HG03575 (cell line): ENCODE measurements at regions not wholly inside any gene's neighbourhood (a gene's known extent, or its start where the extent isn't known, plus 50 kb on each side); places are given as distances from the start of the nearest gene placed in this dataset.
"Not testable (repeated sequence)": the region's sequence is repeated elsewhere in the genome, so short reads cannot be mapped to it uniquely, and the experiment has no call there.

Experiments used
- ATAC-seq: cut with Tn5 transposase; IDR thresholded peaks from one replicate; pipeline ENCODE4 v1.9.1; 2021; ENCODE audit not compliant: unreplicated experiment, insufficient number of reproducible peaks, low FRiP score; ENCODE audit errors: extremely low read depth

DNA sequence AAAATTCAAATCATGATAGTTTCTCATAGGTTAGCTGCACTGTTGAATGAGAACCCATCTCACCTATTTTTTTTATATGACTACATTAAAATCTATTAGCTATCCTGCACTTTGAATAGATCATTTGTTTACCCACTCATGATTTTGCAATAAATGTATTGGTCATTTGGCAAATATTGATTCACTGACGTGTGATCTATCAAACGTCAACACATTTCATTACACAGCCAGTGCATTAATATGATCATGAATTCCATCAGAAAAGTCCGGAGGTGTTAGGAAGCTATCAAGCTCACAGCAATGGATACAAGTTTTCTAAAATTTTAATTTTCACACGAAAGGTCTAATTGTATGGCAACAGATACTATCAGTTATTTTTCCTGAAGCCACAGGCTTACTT, 128.2 kb upstream of the ID2 start:
- ATAC-seq, result no peak

DNA sequence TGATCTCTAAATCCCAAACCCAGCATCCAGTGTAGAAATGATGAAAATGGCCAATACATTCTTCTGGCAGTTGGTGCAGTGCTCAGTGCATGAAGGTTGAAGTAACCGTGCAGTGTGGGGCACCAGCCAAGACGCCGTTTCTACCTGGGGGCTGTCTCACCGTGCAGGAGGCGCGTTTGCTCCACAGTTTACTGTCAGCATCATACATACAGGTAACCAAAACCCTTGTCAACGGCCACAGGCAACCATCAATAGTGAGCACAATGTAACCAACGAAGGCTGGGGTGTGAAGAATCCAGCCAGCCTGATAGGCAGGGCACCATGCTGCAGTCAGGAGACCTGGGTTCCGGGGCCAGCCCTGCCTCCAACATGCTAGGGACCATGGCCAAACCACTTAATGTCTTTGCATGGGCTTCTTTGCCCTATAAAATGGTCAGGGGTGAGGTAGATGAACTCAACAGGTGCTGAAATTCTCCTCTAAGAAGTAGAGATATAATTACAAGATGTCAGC, 127.5 kb upstream of the ID2 start:
- ATAC-seq, result no peak

DNA sequence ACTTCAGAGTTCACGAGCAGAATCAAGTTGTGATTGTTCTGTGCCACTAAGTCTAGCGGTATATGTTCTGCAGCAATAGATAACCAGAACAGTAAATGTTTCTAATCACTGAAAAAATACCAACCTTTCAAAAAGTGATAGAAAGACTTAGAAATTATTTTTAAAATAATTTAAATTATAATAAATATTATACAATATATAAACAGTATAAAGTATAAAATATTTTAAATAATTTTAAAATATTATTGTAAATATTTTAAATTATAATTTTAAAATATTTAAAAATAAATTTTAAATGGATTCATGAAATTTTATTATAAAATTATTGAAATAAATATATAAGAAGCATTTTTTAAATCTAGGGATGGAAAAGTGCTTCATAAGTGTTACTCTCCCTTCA, 126.3 kb upstream of the ID2 start:
- no peak for ATAC-seq

DNA sequence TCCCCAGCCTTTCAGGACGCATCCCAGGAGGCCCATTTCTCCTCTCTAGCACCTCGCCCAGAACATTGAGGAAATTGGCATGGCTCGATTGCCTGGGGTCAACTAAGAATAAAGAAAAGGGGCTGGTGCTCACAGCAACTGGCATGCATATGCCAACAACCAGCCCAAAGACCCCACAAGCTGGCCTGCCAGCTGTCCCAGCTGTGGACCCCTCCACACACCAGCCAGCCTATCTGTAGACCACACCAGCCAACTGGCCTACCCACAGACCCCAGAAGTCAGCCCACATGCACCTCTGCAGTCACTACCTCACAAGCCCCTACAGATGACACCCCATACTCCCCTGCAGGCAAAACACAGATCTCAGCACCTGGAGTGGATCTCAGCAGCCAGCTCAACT, 123.8 kb upstream of the ID2 start:
- no peak for ATAC-seq

DNA sequence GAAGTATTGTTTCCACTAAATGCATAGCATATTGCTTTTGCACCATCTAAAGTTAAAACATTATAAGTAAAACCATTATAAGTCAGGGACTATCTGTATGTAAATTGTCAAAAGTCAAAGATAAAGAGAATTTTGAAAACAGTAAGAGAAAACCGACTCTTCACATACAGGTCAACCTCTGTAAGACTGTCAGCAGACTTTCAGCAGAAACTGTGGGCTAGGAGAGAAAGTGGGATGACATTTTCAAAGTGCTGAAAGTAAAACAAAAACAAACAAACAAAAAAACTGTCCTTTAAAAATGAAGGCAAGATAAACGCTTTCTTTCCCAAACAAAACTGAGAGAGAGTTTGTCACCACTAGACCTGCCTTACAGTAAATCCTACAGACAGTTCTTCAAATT, 122.9 kb upstream of the ID2 start:
- no peak for ATAC-seq

DNA sequence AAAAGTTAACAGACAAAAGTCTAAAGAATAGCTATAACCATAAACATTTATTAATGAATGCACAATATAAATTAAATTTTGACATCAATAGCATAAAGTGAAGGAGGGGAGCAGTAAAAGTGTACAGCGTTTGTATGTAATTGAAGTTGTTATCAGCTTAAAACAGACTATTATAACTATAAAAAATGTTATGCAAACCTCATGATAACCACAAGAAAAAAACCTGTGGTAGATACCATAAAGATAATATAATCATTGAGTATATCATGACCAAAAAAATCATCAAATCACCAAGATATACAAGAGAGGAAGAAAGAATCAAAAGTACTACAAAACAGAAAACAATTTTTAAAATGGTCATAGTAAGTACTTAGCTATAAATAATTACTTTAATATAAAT, 122.1 kb upstream of the ID2 start:
- no peak for ATAC-seq

DNA sequence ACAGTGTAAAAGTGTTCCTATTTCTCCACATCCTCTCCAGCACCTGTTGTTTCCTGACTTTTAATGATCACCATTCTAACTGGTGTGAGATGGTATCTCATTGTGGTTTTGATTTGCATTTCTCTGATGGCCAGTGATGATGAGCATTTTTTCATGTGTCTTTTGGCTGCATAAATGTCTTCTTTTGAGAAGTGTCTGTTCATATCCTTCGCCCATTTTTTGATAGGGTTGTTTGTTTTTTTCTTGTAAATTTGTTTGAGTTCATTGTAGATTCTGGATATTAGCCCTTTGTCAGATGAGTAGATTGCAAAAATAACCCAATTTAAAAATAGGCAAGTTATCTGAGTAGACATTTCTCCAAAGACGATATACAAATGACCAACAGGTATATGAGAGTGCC, 120.2 kb upstream of the ID2 start:
- ATAC-seq, result not testable (repeated sequence)

DNA sequence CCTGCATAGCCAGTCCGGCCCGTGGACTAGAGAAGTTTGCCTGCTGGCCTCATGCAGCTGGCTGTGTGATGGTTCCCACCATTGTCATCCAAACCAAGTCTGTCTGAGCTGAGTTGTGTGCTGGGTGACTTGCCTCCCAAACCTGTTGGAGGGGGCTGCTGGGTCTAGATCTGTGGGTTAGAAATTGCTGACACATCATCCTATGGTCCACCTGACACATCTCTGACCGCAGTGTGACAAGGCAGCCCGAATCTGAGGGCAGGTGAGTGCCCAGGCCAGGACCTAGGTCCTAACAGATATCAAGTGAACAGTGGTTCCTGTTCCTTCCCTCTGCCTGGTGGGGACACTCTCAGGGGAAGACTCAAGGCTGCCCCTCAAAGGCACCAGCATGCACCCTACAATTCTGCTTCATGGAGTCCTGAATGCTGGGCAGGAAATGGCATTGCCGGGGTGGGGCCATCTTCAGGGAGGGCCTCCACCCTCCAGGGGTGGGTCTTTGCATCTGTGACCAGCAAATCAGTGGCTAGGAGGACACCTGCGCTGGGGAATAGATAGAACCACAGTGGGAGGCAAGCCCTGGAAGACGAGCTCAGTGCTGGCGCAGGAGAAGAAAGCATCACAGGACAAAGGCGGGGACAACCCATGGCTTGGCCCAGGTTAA, 117.9 kb upstream of the ID2 start:
- ATAC-seq, result no peak

DNA sequence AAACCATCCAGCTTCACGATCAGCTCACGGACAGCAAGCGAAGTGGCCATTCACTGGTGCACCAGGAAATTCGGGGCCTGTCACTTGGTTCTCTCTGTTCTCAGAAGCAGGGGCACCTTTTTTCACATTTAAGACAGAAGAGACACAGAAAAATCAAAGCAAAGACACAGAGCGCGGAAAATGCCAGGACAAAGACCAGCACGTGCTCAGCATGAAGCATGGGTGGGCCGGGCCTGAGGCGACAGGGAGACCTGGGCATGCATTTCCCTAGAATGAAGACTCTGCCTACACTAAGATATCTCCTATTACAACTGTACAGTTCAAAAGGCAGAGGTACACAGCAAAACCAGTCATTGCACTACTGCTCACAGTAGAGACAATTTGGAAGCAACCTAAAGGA, 117.4 kb upstream of the ID2 start:
- ATAC-seq, result no peak

DNA sequence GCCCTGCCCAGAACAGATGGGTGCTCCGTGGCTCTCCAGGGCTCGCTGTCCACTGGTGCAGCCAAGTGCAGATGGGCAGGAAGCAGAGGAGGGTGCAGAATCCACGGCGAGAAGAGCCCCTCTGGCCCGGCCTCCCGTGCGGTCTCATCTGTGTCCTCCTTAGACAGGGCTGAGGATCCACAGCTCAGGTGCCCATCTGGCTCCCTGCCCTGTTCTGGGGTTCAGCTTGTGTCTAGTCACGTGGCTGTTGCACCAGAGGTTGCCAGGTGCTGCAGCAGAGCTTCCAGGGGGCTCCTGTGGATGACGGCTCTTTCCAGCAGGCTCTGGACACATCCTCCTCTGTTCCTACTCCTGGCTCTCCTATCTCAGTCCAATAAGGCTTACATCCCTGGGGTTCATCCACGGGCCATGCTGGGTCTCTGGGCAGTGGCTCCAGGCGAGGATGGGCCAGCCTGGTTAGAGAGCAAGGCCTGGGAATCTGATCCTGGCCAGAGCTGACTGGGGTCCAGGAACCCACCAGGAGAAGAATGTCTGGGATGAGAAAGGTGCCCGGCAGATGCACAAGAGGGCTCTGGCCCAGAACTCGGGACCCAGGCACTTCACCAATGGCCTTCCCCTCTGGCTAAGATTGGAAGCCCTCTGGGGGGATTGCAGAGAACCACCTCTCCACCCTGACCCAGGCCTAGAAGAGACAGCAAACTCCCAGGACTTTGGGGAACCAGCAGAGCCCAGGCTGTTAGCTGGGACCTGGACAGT, 116.3 kb upstream of the ID2 start:
- no peak for ATAC-seq

DNA sequence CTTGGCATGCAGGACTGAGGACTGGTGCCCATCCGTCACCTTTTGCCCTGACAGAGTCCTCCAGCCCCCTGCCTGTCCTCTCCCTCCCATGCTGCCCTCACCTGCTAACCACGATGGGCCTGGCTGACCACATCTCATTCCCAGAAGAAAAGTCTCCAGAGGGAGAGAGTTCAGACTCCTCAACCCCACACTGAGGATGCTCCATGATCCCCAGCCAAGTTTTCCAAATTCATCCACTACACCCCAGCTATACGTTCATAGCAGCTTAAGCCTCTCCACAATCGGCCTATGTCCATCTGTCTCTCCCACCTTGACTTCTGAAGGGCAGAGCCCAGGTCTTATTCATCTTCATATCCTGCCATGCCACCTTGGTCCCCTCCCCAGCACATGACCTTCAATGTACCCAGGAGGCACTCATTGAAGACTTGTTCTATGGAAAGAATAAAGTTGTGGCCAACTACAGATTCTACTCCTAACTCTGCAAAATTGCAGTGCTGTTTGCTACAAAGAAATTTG, 115.6 kb upstream of the ID2 start:
- ATAC-seq, result no peak

DNA sequence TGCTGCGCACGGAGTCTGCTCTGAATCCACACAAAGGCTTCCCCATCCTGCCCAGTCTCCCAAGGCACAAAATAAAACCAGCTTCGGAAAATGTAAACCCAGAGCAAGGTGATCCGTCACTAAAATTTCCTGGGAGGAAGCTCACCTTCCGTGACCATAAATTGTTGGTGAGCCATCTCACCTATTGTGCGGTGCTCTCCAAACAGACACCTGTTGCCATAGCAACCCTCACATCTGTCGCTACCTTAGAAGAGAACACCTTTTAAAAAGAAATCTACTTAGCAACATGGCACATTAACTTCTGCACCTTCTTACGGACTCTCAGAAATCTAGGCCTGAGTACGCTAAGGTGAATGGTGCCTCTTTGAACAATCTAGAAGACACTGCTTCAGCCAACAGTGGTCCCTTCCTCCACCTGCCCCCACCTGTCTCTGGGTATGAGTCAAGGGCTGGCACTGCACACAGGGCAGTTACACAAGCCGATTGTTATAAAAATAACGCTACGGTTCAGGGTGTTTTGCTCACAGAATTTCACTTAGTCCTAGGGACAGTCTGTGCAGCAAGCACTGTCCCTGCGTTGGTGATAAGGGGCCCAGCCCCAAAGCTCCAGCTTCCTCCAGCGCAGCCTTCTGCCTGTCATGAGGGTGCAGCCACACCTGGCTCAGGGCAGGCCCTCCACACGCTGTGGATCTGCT, 114.9 kb upstream of the ID2 start:
- ATAC-seq, result no peak

DNA sequence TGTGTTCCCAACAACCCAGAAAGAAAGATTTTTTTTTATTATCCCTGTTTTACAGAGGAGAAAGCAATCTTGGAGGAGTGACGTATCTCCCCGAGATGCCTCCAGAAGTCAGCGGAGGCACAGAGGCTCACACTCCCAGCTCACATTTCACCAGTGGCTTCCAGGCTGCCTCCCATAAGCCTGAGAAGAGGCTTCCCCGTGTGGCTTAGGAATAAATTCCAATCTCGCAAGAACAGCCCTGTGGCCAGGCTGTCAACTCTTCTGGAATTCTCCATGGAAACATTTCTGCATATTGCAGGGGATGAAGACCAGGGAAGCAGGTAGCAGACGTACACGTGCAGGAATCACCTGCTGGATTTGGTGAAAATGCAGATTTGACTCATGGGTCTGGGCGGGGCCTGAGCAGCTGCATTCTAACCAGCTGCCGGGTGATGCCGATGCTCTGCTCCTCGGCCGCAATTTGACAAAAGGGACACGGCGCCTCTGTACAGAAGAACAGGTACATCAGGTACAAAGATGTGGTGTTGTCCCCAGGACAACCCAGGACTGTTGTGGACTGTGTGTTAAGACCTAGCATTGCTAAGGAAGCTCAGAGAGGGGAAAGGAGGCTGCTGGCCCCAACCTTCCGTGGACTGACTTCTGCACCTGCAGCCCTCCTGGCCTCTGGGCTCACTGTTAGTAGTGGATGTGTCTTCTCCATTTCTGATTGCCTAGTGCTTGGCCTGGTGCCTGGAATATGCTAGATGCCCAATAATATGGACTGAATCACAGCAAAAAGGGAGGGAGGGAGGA, 114.2 kb upstream of the ID2 start:
- no peak for ATAC-seq

DNA sequence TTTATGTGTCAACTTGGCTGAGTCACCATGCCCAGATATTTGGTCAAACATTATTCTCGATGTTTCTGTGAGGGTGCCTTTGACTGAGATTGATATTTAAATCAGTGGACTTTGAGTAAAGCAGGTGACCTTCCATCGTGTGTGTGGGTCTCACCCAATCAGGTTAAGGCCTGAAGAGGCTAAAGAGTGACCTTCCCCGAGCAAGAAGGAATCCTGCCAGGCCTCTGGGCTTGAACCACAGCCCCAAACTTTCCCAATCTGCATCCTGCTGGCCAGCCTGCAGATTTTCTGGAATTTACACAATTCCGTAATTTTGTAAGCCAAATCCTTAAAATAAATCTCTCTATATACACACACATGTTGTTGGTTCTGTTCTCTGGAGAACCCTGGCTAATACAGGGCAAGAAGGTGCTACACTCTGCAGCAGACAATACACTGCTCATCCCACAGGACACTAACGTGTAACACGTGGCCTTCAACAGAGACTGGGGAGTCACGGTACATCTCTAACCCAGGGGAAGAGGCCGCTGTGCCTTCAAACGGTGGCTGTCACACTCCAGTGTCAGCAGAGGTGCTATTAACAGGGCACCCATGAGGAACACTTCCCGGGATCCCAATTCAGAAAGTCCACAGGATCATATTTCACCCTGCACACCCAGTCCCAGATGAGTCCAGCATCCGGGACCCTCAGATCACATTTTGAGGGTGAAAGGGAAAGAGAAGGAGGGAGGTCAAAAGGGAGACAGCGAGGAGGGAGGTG, 113.1 kb upstream of the ID2 start:
- ATAC-seq, result no peak

DNA sequence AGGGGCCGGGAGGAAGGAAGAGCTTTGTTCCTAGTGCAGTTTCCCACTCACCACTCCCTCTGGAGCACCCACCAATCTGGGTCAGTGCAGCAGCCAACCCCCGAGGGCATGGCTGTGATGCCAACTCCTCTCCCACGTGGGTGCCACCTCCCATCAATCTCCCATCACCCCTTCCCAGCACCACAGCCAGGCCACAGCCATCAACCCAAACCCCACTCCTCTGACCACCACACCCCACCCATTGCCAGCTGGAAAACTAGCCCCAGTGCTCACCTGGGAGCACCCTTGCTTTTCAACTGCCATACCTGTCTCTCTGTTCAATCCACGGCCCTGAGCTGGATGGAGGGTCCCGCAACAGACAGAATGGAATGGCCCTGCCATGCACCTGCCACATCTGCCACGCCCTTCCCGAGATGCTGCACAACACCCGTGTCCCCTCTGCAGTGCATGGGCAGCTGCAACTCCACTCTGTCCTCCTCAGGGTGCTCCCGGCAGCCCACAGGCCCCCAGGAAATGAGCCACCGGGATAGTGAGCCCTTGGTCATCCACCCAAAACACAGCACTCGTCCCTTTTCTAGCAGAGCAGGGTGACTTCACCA, 112.4 kb upstream of the ID2 start:
- ATAC-seq, result no peak

DNA sequence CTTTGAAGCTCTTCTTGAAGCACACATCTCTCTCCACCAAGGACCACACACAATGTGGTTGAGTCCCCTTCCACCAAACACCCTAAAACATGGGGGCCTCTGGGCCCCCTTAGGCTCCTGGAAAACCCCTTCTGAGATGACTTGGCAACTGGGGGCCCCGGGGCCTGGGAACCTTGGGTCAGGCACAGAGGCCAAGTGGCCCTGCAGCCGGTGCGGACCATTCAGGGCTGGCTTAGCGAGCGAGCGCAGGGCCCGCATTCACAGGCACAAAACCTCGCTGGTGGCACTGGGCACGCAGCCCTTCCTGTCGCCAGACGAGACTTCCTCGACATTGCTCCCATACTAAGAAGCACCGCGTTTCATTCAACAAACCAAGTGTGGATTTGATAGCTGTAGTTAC, 111.2 kb upstream of the ID2 start:
- ATAC-seq, result no peak

DNA sequence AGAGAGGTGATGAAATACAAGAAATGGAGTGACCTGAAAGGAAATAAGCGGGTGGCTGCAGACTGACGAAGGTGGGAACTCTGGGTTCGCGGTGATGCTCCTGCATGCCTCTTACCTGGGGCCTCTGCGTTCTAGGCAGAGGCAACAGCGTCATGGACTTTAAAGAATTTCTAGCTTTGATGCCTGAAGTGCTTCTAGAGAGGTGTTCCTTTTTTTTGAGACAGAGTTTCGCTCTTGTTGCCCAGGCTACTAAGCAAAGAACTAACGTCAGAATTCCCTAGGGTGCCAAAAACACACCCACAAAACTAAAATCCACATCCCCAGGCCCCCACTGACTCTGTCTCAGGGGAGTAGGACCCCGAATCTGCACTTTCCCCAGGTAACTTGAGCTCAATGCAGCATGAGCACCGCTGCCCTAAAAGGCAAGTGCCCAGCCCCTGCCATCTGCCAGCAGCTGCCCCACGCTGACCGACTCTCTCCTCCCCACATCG, 110.5 kb upstream of the ID2 start:
- no peak for ATAC-seq
